ENCODE measurements at regions not wholly inside any gene's neighbourhood (a gene's known extent, or its start where the extent isn't known, plus 50 kb on each side); places are given as distances from the start of the nearest gene placed in this dataset.

DNA sequence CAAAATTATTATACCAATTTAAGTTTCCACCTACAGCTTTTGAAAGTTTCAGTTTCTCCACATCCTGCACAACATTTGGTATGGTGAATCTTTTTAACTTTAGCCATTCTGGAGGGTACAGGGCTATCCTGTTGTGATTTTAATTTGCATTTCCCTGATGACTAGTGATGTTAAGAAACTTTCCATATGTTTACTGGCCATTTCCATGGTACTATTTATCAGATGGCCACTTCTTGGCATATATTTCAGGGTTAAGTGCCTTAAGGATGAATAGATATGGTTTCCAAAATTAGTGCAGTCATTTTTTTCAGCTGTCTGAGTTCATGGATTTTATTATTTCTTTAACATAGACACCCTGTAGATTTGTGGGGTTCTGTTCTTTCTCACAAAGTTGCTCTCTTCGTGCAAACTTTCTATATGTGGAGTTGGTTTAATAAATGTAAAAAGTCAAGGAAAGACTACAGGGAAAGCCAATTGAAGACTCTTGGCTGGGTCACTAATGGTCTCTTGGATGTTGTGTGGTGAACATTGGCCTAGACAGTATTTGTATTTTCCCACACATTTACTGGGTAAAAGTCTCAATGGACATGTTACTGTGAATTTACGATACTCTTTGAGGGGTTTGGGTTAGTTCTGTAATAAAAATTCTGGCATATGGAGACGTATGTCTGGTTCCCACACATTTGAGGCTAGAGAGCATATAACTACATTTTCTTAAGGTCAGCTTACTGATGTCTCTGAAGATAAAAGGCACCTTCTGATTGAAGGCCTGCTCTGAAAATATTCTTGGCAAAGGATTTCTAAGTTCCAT is 147.5 kb upstream of the PDZRN3 start:
- ChIA-PET CTCF (interaction anchor here (1.0 to 1.4 kb wide), 3 partner anchors 76 to 264 kb away, joined by 4 to 5 read pairs (median 4); no protein-coding TSS in a partner anchor), POLR2A (no interaction called here)
- TF ChIP-seq, protein P1, sequence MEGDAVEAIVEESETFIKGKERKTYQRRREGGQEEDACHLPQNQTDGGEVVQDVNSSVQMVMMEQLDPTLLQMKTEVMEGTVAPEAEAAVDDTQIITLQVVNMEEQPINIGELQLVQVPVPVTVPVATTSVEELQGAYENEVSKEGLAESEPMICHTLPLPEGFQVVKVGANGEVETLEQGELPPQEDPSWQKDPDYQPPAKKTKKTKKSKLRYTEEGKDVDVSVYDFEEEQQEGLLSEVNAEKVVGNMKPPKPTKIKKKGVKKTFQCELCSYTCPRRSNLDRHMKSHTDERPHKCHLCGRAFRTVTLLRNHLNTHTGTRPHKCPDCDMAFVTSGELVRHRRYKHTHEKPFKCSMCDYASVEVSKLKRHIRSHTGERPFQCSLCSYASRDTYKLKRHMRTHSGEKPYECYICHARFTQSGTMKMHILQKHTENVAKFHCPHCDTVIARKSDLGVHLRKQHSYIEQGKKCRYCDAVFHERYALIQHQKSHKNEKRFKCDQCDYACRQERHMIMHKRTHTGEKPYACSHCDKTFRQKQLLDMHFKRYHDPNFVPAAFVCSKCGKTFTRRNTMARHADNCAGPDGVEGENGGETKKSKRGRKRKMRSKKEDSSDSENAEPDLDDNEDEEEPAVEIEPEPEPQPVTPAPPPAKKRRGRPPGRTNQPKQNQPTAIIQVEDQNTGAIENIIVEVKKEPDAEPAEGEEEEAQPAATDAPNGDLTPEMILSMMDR (IDR thresholded peaks at IDR 0.05; ENCODE audit: insufficient read depth, low read length, missing control alignments) = no peak
- DNase-seq (ENCODE audit: low read depth, low spot score) = no peak
- no peak overlapping the region for H3K4me3 ChIP-seq (ENCODE audit: low read depth, low read length)

DNA sequence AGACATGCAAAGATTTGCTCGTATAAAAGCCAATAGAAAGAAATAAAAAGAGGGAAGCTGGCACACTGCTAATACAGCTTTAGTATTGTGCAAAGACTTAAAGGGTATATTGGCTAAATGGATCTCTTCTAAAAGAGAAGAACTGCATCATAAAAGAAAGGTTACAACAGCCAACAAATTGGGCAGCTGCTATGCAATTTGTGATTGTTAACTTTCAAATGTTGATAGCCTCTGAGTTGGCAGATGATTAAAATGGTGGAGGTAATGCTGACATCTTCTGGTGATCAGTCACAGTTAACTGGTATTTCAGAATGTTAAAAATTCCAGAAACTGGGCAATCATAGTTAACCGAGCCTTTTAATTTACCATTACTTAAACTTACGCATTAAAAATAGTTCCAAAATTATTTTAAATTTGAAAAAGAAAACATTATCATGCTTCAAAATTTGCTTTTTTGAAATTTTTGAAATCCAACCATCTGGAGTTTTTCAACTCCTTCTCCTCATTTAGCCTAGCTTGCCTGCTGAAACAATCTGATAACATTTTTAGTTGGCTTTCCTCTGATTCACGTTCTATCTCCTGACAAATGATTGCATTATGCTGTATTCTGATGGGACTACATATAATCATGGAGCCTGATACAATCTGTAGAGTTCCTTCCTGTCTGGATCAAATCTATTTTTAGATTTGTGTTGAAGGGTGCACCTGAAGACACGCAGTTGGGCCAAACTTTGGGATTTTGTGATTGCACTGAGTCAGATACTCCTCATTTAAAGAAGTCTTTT is 144.0 kb upstream of the PDZRN3 start:
- no peak for DNase-seq (ENCODE audit: low read depth, low spot score)
- CTCF ChIA-PET = interaction anchor here (0.7 to 4.6 kb wide), 14 partner anchors 12 to 317 kb away, joined by 3 to 28 read pairs (median 3); partner anchors contain the start of gene PDZRN3
- TF ChIP-seq, protein P1 (IDR thresholded peaks at IDR 0.05; ENCODE audit: insufficient read depth, low read length, missing control alignments) = peak; percentile 1
- POLR2A ChIA-PET = no interaction called here
- H3K4me3 ChIP-seq (ENCODE audit: low read depth, low read length) = no peak overlapping the region

DNA sequence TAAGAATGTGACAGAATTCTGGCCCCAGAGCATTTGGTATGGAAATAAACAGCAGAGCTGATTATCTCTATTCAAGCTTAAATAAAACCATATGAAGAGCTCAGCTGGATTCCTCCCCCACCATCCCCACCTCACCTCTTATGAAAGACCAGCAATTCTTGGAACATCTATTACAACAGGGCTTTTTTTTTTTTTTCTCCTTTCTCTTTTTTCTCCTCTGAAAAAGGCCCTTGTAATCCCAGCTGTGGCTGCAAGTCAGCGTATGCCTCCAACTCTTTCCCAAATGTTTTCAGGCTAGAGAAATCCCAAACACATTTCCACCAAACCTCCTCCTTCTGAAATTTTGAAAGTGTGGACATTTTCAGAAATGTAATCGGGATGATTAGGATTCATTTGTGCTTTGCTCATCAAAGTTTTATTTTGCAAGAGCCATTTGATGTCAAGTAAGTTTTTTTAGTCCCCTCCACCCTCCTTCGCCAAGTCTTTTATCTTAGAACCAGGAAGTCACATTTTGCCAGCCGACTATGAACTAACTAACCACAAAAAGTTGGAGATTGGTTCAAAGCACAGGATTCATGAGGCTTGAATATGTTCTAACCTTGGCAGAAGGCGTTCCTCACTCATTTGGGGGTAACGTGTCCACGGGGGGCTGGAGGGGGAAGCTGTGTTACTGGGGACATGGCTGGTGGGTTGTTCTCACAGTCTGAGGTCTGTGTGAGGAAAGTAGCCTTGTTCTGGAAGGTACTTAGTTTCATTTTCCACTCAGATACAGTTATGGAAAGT is 142.0 kb upstream of the PDZRN3 start:
- DNase-seq (ENCODE audit: low read depth, low spot score) = peak; percentile 57
- POLR2A ChIA-PET = interaction anchor here (0.6 to 0.9 kb wide), 2 partner anchors 140 to 259 kb away, joined by 3 read pairs; no protein-coding TSS in a partner anchor
- CTCF ChIA-PET = interaction anchor here (0.9 to 4.6 kb wide), 6 partner anchors 13 to 259 kb away, joined by 3 to 28 read pairs (median 4); partner anchors contain the start of gene PDZRN3
- H3K4me3 ChIP-seq (ENCODE audit: low read depth, low read length) = peak overlapping the region; percentile 44
- TF ChIP-seq, protein P1 (IDR thresholded peaks at IDR 0.05; ENCODE audit: insufficient read depth, low read length, missing control alignments) = no peak

DNA sequence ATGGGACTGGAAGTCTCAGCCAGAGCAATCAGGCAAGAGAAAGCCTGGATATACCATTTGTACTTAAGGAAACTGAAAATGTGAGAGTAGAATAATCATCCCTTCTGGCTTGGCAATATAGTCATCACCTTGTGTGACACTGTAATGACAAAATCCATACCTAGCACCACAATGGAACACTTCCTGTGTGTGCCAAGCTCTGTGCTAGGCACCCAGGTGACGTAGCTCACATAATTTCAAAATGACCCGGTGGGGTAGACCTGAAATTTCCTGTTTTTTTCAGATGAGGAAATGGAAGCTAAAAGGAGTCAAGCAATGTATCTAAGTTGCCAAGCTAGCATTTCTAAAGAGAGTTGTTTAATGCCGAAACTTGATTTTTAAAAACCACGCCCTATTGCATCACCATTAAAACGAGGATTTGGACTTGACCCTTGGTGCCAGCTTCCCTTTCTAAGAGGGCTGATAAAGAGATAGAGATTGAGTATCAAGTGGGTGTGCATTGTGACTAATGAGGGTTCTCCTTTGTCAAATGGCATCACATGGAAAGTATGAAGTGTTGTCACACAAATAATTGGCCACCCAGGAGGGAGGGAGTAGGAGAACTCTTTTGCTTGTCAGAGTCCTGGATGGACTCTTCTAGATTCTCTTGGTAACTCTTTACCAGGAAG is 141.3 kb upstream of the PDZRN3 start:
- CTCF ChIA-PET = interaction anchor here (1.1 to 4.6 kb wide), 4 partner anchors 13 to 258 kb away, joined by 3 to 28 read pairs (median 4); partner anchors contain the start of gene PDZRN3
- POLR2A ChIA-PET = interaction anchor here (0.9 kb wide), 2 partner anchors 140 to 219 kb away, joined by 3 to 4 read pairs; no protein-coding TSS in a partner anchor
- DNase-seq (ENCODE audit: low read depth, low spot score) = no peak
- no peak overlapping the region for H3K4me3 ChIP-seq (ENCODE audit: low read depth, low read length)
- TF ChIP-seq, protein P1 (IDR thresholded peaks at IDR 0.05; ENCODE audit: insufficient read depth, low read length, missing control alignments) = no peak

DNA sequence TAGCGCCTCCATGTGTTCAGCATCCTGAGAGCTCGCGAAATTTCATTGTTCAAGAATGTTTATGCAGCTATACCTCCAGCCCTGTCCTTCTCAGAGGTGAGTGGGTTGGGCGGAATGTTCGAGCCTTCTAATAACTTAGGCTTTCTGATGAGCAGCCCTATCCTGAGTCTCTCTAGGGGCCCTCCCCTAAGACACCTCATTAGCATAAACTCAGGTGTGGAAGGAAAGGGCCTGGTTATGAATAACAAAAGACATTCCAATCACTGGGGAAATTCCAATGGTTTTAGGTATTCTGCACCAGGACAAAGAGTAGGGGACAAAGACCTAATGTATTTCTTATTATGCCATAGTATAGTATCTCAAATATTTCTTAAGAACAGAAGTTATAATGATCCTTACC is 138.1 kb upstream of the PDZRN3 start:
- CTCF ChIA-PET = no interaction called here
- DNase-seq (ENCODE audit: low read depth, low spot score) = no peak
- no peak overlapping the region for H3K4me3 ChIP-seq (ENCODE audit: low read depth, low read length)
- POLR2A ChIA-PET = no interaction called here
- TF ChIP-seq, protein P1 (IDR thresholded peaks at IDR 0.05; ENCODE audit: insufficient read depth, low read length, missing control alignments) = no peak
